Dendritic cell treated with granulocyte-macrophage colony-stimulating factor and Interleukin-4, amounts not matched to agents 40 ng/mL and 50 ng/mL, for 4 days (primary cell): ENCODE measurements at regions not wholly inside any gene's neighbourhood (a gene's known extent, or its start where the extent isn't known, plus 50 kb on each side); places are given as distances from the start of the nearest gene placed in this dataset.

Experiments used
- H3K27ac Mint-ChIP-seq: one replicate; pipeline ENCODE4 v1.8.0; 2022; ENCODE audit warnings: mild to moderate bottlenecking, mixed read lengths
- H3K27me3 Mint-ChIP-seq: one replicate; pipeline ENCODE4 v1.8.0; 2022; ENCODE audit warnings: mild to moderate bottlenecking, mixed read lengths
- H3K36me3 Mint-ChIP-seq: one replicate; pipeline ENCODE4 v1.8.0; 2022; ENCODE audit warnings: low read depth, mixed read lengths
- H3K4me1 Mint-ChIP-seq: one replicate; pipeline ENCODE4 v1.8.0; 2022; ENCODE audit warnings: low read depth, mixed read lengths
- H3K4me3 Mint-ChIP-seq: one replicate; pipeline ENCODE4 v1.8.0; 2022; ENCODE audit warnings: mild to moderate bottlenecking, moderate library complexity, mixed read lengths
- H3K9me3 Mint-ChIP-seq: one replicate; pipeline ENCODE4 v1.8.0; 2022; ENCODE audit warnings: mixed read lengths
- intact Hi-C: fragments of 100-400 bp; cut with micrococcal nuclease; formaldehyde crosslinking; loops from one replicate; pipeline ENCODE4 v1.15.0; 2022

DNA sequence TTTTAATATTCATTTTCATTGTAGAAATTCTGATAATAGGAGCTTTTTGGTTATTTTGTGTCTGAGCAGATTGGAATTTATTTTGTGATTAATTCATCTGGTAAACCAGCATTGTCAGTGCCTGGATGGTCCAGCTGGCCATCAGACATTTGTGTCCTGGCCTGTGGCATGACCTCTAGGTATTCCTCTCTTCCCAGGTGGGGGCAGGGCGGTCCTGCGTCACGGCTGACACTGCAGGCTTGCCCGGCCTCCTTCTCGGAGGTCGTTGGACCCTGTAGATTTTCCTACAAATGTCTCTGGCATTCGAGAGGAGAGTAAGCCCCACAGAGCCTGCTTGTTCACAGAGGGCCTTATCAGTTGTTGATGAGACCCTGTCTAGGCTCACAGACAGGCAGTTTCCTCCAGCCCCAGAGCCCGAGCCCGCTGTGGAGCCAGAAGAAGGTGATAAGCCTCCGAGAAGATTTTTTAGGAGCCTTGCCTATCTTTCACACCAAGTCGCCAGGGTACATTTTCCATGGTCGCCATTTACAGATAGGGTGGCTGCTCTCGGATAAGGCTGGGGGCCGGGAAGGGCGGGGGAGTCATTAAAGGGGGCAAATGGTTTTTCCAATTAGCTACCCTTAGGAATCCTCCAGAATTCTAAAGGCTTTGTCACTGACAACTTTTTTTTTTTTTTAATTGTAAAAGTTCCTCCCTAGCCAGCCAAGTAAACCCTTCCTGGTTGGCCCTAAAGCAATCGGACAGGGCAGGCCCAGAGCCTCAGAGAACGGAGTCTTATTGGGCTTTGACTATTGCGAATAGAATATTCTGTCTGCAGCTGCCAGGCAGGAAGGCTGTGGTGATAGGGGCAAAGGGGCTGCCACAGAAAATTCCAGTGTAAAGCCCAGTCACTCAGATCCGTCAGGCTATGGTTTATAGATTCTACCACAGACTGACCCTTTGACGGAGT, 78.1 kb upstream of the TBX20 start:
- Mint-ChIP-seq H3K27me3 (peaks cover under 1% of the 10 kb centered on the region), H3K4me3 (no peak overlapping the region), H3K9me3 (no peaks in the 10 kb centered on the region), H3K4me1 (no peaks in the 10 kb centered on the region), H3K27ac (no peak overlapping the region), H3K36me3 (no peaks in the 10 kb centered on the region)
- intact Hi-C loops: no loop called here

DNA sequence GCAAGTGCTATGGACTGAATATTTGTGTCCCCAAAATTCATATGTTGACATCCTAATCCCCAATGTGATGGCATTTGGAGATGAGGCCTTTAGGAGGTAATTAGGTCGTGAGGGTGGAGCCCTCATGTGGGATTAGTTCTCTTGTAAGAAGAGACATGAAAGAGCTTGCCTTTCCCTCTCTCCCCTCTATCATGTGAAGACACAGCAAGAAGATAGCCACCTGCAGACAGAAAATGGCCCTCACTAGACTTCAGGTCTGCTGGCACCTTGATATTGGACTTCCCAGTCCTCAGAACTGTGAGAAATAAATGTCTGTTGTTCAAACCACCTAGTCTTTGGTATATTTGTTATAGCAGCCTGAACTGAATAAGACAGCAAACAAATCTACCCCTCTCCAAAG, 75.1 kb upstream of the TBX20 start:
- intact Hi-C loops: no loop called here
- H3K27ac Mint-ChIP-seq: no peak overlapping the region
- no peaks in the 10 kb centered on the region for H3K36me3 Mint-ChIP-seq
- H3K9me3 Mint-ChIP-seq: no peaks in the 10 kb centered on the region
- no peak overlapping the region for H3K4me3 Mint-ChIP-seq
- peaks cover 1% of the 10 kb centered on the region for H3K27me3 Mint-ChIP-seq
- no peaks in the 10 kb centered on the region for H3K4me1 Mint-ChIP-seq

DNA sequence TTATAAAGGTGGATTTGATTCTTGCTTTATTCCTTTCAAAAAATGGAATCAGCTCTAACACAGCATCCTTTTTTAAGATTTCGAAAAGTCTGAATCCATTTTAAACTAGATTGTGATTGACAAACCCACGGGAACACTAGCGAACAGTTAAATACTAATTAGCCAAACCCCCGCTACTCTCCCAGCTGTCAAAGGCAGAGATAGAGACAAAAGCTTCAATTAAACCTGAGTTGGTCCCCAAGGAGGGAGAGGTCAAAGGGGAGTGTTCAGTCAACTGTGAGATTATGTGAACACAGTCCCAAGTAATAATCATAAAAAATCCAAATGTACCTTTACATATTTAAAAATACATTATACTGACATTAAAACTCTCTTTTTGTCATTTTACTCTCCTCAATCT, 65.7 kb upstream of the TBX20 start:
- Mint-ChIP-seq H3K27me3 (no peaks in the 10 kb centered on the region), H3K9me3 (no peaks in the 10 kb centered on the region), H3K27ac (no peak overlapping the region), H3K4me1 (no peaks in the 10 kb centered on the region), H3K4me3 (no peak overlapping the region), H3K36me3 (no peaks in the 10 kb centered on the region)
- intact Hi-C loops: no loop called here

DNA sequence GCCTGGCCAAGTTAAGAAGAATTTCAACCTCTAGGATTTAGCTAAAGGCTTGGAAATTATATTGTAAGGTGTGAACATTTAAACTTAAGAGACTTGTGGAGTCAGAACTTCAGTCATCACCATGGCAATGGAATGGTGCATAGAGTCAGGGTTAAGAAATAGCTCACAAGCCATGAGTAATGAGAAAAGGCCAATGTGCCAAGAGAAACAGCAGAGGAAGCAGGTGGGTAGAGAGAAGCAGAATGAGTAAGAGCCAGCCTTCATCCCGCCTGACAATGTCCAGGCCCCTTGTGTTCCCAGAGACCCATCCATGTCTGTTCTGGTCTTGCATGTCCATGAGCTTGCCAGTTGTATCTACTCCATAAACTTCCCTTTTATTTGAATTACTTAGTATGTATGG, 62.6 kb upstream of the TBX20 start:
- Mint-ChIP-seq H3K4me1 (no peaks in the 10 kb centered on the region), H3K27ac (no peak overlapping the region), H3K36me3 (no peaks in the 10 kb centered on the region), H3K9me3 (no peaks in the 10 kb centered on the region), H3K4me3 (no peak overlapping the region), H3K27me3 (no peaks in the 10 kb centered on the region)
- intact Hi-C loops: no loop called here

DNA sequence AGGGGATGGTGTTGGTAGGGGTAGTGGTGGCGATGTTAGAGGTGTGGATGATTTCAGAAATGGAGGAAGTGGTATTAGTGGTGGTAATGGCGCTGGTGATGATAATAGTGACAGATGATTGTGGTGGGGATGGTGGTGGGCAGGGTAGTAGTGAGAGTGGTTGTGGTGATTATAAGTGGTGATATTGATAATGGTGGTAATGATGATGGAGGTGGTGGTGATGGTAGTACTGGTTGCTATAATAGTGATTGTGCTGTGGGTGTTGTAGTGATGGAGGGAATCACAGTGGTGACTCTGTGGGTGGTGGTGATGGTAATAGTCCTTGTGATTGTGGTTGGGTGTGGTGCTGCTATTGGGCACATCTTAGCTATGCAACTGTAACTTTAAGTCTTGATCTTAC, 61.6 kb upstream of the TBX20 start:
- intact Hi-C loops: no loop called here
- Mint-ChIP-seq H3K27ac (no peak overlapping the region), H3K9me3 (no peaks in the 10 kb centered on the region), H3K27me3 (no peaks in the 10 kb centered on the region), H3K4me3 (no peak overlapping the region), H3K36me3 (no peaks in the 10 kb centered on the region), H3K4me1 (no peaks in the 10 kb centered on the region)

DNA sequence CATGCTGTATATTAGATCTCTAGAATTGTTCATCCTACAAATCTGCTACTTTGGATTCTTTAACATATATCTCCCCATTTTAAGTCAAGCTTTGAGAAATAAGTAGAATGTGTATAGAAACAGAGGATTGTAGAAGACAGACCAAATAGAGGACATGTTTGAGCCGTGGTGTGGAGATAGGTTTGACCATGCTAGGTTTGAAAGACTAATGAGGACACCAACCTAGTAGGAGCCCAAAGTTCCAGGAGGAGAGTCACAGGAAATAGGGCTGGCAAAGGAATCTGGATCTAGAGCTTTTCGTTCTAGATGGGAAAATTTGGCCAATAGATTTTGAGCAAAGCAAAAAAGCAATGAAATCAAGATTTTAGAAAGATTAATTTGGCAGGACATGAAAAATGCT, 60.5 kb upstream of the TBX20 start:
- H3K4me1 Mint-ChIP-seq: no peaks in the 10 kb centered on the region
- H3K36me3 Mint-ChIP-seq: no peaks in the 10 kb centered on the region
- no peaks in the 10 kb centered on the region for H3K27me3 Mint-ChIP-seq
- intact Hi-C loops: no loop called here
- H3K4me3 Mint-ChIP-seq: no peak overlapping the region
- H3K27ac Mint-ChIP-seq: no peak overlapping the region
- no peaks in the 10 kb centered on the region for H3K9me3 Mint-ChIP-seq

DNA sequence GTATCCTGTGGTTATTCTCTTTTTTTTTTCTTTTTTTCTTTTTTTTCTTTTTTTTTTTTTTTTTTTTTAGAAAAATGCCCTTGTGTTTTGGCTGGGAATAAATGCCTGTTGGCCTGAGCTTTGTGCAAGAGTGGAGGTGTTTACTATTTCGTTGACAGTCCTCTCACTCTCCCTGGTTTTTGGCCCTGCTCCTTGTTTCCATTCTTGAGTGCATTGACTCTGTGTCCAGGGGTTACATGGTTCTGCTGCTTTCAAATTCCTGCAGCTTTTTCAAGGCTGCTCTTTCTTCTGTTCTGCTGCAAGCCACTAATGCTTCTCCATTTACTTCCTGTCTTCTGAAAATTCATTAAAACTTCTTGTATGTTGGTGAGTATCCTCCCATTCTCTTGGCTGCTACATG, 59.7 kb upstream of the TBX20 start:
- Mint-ChIP-seq H3K4me1 (no peaks in the 10 kb centered on the region), H3K9me3 (no peaks in the 10 kb centered on the region), H3K4me3 (no peak overlapping the region), H3K27me3 (no peaks in the 10 kb centered on the region), H3K36me3 (no peaks in the 10 kb centered on the region), H3K27ac (no peak overlapping the region)
- intact Hi-C loops: no loop called here
